Ovary (tissue), 7 donors: ENCODE measurements at regions not wholly inside any gene's neighbourhood (a gene's known extent, or its start where the extent isn't known, plus 50 kb on each side); places are given as distances from the start of the nearest gene placed in this dataset.
"Not testable (repeated sequence)": the region's sequence is repeated elsewhere in the genome, so short reads cannot be mapped to it uniquely, and the experiment has no call there.

ENCODE experiments used
- DNase-seq, 5 donors: peaks; one replicate each; pipeline ENCODE4 v3.0.0-alpha.2; 2019 to 2020
- H3K27ac ChIP-seq, 2 donors: fragments of 200-600 bp; one replicate each; pipeline versions ENCODE4 v1.5.1 to v1.8.0; 2019 to 2022
- H3K27me3 ChIP-seq: fragments of 200-600 bp; one replicate; pipeline ENCODE4 v1.8.0; 2022
- H3K36me3 ChIP-seq: fragments of 200-600 bp; sonication (generic); one replicate; pipeline ENCODE4 v1.5.1; 2019
- H3K4me1 ChIP-seq: one replicate; pipeline ENCODE4 v1.8.1; 2013; ENCODE audit warnings: mild to moderate bottlenecking, moderate library complexity; ENCODE audit not compliant: insufficient read depth
- H3K4me3 ChIP-seq: fragments of 200-600 bp; sonication (generic); one replicate; pipeline ENCODE4 v1.5.1; 2017
- H3K9me3 ChIP-seq, 2 donors: fragments of 200-600 bp in 1 of 2; sonication (generic) in 1 of 2; one replicate each; pipeline versions ENCODE4 v1.5.1 to v1.8.1; 2013 to 2019; ENCODE audit warnings: mild to moderate bottlenecking in 1 of 2, moderate library complexity in 1 of 2
- CTCF ChIP-seq, 3 donors: fragments of 450-650 bp in 2 of 3; fragments of 200-600 bp in 1 of 3; IDR thresholded peaks; one replicate each; pipeline versions ENCODE4 v1.5.1 to v1.8.0; 2016 to 2022; ENCODE audit warnings: antibody characterized with exemption in 3 of 3, mild to moderate bottlenecking in 1 of 3
- EP300 ChIP-seq: sonication (generic); formaldehyde crosslinking; IDR thresholded peaks from one replicate; pipeline ENCODE4 v1.6.1; 2017; ENCODE audit warnings: antibody characterized with exemption
- POLR2A ChIP-seq: fragments of 450-650 bp; IDR thresholded peaks from one replicate; pipeline ENCODE4 v1.6.1; 2017; ENCODE audit warnings: antibody characterized with exemption, mild to moderate bottlenecking, moderate library complexity
- WGBS, 3 donors: extraction: QIAGEN DNeasy Blood & Tissue Kit in 1 of 3; methylation state at CpG; one replicate each; pipeline versions ENCODE4 v1.1.5 to v1.1.7; 2013 to 2017; 5-methylcytosine and 5-hydroxymethylcytosine counted together
- intact Hi-C, 4 donors: fragments of 100-400 bp; cut with DNase I; formaldehyde crosslinking; loops; one replicate each; pipeline versions ENCODE4 v1.11.0 to v1.15.1; 2022 to 2023
- donor health status: DM: no; HTN: no; CAD: no; lungs with moderate emphysema.
- donor health status: DM: no; HTN: no; CAD: no.
- donor health status: Bipolar disorder and iron deficiency.
- donor health status: DM: no; HTN: no; CAD: no.
- donor health status: DM: yes; HTN: yes; CAD: no.

GRCh38 chr7:63054191-63054661 is 944.4 kb upstream of the ZNF722 start:
- 41 to 76% (median 47%) methylated on average over 20 to 45 of the region's 45 CpGs for WGBS, 3 donors
- no peaks in the 10 kb centered on the region for H3K4me1 ChIP-seq
- no peak overlapping the region for H3K27ac ChIP-seq
- peaks cover 0 to 11% of the 10 kb centered on the region in 2 donors for H3K9me3 ChIP-seq
- intact Hi-C loops, result no loop called here
- H3K36me3 ChIP-seq, result no peaks in the 10 kb centered on the region
- H3K27me3 ChIP-seq, result no peaks in the 10 kb centered on the region
- DNase-seq, result no peak
- TF ChIP-seq EP300 (no peak), CTCF (IDR thresholded peaks at IDR 0.05) (no peak), POLR2A (no peak)
- no peak overlapping the region for H3K4me3 ChIP-seq

GRCh38 chr7:63057265-63057664 is 941.4 kb upstream of the ZNF722 start:
- intact Hi-C loops, result no loop called here
- no peak overlapping the region for H3K4me3 ChIP-seq
- no peaks in the 10 kb centered on the region for H3K4me1 ChIP-seq
- H3K27ac ChIP-seq, result no peak overlapping the region
- WGBS, 3 donors, result 87 to 95% (median 87%) methylated on average over 5 of the region's 5 CpGs
- H3K9me3 ChIP-seq, result peaks cover 0 to 11% of the 10 kb centered on the region in 2 donors
- TF ChIP-seq CTCF (IDR thresholded peaks at IDR 0.05), result no peak
- no peak for TF ChIP-seq POLR2A
- no peak for TF ChIP-seq EP300
- DNase-seq, result no peak
- no peaks in the 10 kb centered on the region for H3K27me3 ChIP-seq
- no peaks in the 10 kb centered on the region for H3K36me3 ChIP-seq

GRCh38 chr7:63060701-63061100 is 937.9 kb upstream of the ZNF722 start:
- H3K9me3 ChIP-seq, H3K4me1 ChIP-seq, H3K4me3 ChIP-seq, H3K27me3 ChIP-seq, H3K36me3 ChIP-seq, H3K27ac ChIP-seq, DNase-seq, intact Hi-C loops: not testable (repeated sequence)
- 66 to 78% (median 75%) methylated on average over 7 to 9 of the region's 9 CpGs for WGBS, 3 donors

GRCh38 chr7:63065684-63066083 is 933.0 kb upstream of the ZNF722 start:
- TF ChIP-seq POLR2A (no peak), CTCF (IDR thresholded peaks at IDR 0.05) (no peak), EP300 (no peak)
- Histone ChIP-seq H3K27ac (no peak overlapping the region), H3K27me3 (no peaks in the 10 kb centered on the region), H3K4me3 (no peak overlapping the region), H3K9me3 (no peaks in the 10 kb centered on the region), H3K4me1 (no peaks in the 10 kb centered on the region), H3K36me3 (no peaks in the 10 kb centered on the region)
- intact Hi-C loops, result no loop called here
- 42 to 66% (median 43%) methylated on average over 2 of the region's 2 CpGs for WGBS, 3 donors
- DNase-seq, result no peak

GRCh38 chr7:63066235-63066634 is 932.4 kb upstream of the ZNF722 start:
- H3K27ac ChIP-seq, DNase-seq, H3K4me1 ChIP-seq, H3K36me3 ChIP-seq, H3K9me3 ChIP-seq, intact Hi-C loops, H3K27me3 ChIP-seq, H3K4me3 ChIP-seq: not testable (repeated sequence)
- WGBS, 3 donors, result 50 to 56% (median 55%) methylated on average over 4 of the region's 4 CpGs
